ENCODE measurements at regions not wholly inside any gene's neighbourhood (a gene's known extent, or its start where the extent isn't known, plus 50 kb on each side); places are given as distances from the start of the nearest gene placed in this dataset.

GRCh38 chr13:73307481-73307880 is 248.7 kb downstream of the KLF5 start:
- TF ChIP-seq TAF1 (IDR thresholded peaks at IDR 0.05; ENCODE audit: borderline replicate concordance, insufficient read depth, low read length), result no peak
- TF ChIP-seq POLR2AphosphoS5 (IDR thresholded peaks at IDR 0.05; ENCODE audit: low read depth, low read length), result no peak

Measured in PFSK-1 (cell line).